ENCODE measurements at regions not wholly inside any gene's neighbourhood (a gene's known extent, or its start where the extent isn't known, plus 50 kb on each side); places are given as distances from the start of the nearest gene placed in this dataset.
"Not testable (repeated sequence)": the region's sequence is repeated elsewhere in the genome, so short reads cannot be mapped to it uniquely, and the experiment has no call there.

DNA sequence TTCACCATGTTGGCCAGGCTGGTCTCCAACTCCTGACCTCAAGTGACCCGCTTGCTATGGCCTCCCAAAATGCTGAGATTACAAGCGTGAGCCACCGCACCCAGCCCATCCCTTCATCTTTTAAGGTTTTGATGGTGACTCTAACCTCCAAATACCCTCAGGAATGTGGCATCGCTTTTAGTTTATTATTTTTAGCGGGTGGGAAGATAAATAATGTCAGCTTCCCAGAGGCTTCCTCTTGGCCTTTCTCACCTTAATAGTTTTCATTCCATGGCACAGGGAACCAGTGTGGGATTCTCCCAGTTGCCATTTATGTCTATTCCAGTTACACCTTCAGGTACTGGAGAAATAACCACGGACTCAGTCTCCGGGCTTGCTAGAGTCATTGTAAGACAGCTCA, 92.1 kb upstream of the LRRN2 start:
- intact Hi-C loops (cut with micrococcal nuclease) = no loop called here

DNA sequence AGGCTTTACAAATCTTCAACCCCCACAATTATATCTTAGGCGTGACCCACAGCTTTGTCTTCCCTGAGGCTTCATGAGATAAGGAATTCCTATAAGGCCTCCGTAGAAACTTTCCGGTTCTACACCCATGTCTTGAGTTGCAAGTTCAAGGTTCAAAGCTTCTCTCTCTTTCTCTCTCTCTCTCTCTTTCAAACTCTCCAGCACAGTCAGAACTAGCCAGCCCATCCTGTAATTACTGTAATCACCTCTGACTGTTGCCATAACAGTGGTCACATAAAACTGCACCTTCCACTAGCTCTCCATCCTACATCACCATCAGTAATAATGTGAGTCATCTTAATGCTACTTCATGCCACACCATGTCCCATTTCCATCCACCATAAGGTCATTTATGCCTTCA, 90.0 kb upstream of the NFASC start:
- intact Hi-C loops (cut with micrococcal nuclease) = no loop called here

DNA sequence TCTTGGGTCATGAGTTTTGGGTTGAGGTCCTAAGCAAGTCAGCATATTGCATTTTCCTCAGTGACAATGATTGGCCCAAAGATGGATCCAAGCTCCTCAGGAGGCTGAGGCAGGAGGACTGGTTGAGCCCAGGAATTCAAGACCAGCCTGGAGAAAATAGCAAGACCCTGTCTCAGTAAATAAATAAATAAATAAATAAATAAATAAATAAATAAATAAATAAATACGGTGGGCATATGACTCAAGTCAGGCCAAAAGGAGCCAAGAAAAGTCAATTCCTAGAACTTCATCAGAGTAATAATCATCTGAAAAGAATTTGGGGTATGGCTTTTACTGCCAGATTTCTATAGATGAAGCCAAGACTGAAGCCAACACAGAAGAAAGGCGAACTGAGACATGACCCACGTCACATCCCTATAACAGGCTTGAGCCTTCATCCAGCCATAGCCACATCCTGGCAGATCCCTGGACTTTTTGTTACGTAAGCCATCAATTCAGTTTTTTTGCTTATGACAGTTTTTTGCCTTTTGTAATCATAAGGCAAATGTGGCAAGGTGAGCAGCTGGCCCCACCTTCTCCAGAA, 88.5 kb upstream of the NFASC start:
- intact Hi-C loops (cut with micrococcal nuclease) = no loop called here

DNA sequence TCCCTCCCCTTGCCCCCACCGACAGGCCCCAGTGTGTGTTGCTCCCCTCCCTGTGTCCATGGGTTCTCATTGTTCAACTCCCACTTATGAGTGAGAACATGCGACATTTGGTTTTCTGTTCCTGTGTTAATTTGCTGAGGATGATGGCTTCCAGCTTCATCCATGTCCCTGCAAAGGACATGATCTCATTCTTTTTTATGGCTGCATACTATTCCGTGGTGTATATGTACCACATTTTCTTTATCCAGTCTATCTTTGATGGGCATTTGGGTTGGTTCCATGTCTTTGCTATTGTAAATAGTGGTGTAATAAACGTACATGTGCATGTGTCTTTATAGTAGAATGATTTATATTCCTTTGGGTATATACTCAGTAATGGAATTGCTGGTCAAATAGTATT, 85.6 kb upstream of the NFASC start:
- intact Hi-C loops (cut with micrococcal nuclease) = not testable (repeated sequence)

DNA sequence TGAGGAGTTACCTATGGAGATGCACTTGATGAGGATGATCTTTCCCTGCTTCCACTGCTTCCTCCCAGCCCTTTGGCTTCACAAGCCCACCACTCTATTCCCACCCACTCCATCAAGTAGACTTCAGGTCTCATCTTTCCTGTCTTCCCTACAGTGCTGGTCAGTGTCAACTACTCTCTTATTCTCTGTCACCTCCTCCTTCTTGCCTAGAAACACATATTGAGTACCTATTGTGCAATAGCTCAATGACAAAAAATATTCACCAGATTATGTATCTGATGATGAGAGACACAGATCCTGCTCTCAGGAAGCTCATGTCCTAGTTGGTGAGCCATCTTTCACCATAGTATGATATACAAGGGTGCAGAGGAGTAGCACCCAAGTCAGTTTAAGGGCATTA, 82.2 kb upstream of the NFASC start:
- intact Hi-C loops (cut with micrococcal nuclease) = no loop called here

DNA sequence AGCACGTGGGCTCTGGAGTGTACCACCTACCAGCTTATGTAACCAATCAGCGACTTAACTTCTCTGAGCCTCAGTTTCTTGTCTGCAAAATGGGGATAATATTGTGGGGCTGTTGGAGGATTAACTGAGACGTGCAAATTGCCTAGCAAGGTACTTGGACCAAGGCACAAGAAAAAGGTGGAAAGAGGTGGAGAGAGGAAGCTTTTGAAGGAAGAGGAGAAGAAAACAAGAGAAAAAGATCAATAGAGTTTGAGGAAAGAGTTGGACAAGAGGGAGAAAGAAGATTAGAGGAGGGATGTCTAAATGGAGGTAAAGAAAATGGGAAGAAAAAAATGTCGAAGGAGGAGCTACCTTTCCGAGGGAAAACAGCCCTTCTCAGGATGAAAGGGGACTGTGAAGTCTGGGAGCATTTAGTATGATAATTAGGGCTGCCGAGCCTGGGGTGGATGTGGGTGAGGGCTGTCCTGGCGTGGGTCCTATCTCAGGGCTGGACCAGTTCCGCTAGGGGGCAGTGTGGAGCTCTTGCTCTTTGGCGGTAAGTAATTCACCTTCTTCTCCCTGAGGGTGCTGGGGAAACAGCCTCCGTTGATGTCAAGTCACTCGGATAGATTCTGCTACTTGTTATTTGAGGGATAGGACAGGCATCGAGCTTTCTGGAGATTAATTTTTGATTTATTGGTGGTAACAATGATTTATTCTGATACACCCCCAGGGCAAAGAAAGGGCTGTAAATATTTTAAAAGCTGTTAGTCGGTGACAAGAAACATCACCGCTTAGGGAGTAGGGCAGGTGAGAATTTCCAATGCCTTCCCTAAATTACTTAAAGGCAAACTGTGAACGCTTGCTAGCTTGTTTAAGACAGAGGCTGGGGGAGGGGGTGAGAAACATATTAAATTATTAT, 79.0 kb upstream of the NFASC start:
- intact Hi-C loops (cut with micrococcal nuclease) = loop anchor here (1.0 kb wide), 1 partner anchor 16 kb away; no protein-coding TSS in a partner anchor

DNA sequence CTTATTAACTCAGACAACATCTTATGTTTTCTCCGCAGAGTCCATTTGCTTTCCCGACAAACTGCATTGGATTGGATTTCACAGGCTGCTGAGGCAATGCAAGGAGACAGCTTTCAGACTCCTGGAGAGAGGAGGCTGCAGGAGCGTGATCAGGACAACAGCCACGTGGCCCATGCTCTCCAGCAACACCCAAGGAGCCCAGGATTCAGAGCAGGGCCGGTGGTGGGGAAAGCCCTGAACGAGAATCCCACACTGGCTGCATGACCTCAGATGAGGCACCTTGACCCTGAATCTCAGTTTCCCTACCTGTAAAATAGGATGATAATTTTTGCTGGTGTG, 78.3 kb upstream of the NFASC start:
- intact Hi-C loops (cut with micrococcal nuclease) = no loop called here

DNA sequence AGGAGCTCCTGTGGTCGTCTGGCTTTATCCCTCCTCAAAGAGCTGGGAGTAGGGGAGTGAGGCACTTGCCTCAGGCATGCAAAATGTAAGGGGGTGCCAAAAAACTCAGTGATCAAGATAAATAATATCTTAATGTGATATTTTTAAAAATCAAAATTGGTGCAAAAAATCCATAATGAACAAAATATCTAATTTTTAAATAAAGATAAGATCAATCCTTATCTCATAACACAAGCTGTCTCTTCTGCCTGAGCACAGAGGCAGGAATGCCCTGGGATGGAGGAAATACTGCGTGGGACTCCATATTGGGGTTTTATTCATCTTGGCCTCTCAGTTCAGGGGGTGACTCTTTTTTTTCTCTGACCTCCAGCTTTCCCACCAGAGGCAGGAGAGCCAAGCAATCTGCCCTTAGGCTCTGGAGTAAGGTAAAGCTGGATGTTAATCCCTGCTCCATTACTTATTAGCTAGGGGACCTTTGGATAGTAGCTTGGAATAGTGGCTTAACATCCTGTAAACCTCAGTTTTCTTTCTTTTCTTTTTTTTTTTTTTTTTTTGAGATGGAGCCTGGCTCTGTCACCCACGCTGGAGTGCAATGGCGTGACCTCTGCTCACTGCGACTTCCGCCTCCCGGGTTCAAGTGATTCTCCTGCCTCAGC, 77.3 kb upstream of the NFASC start:
- intact Hi-C loops (cut with micrococcal nuclease) = no loop called here

DNA sequence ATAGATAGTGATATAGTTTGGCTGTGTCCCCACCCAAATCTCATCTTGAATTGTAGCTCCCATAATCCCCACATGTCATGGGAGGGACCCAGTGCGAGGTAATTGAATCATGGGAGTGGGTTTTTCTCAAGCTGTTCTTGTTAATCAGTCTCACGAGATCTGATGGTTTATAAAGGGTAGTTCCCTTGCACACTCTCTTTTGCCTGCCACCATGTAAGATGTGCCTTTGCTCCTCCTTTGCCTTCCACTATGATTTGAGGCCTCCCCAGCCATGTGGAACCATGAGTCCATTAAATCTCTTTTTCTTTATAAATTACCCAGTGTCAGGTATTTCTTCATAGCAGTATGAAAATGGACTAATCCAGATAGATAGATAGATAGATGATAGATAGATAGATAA, 73.8 kb upstream of the NFASC start:
- intact Hi-C loops (cut with micrococcal nuclease) = not testable (repeated sequence)

DNA sequence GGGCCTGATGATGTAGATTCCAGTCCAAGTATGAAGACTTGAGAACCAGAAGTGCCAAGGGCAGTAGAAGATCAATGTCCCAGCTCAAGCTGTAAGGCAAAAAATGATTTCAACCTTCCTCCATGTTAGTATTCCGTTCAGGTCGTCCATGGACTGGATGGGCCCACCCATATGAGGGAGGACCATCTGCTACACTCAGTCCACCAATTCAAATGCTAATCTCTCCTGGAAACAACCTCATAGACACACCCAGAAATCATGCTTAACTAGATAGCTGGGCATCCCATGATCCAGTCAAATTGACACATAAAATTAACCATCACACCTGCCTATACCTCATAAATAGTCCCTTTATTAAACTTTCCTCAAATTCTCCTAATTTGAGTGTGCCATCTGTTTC, 73.3 kb upstream of the NFASC start:
- intact Hi-C loops (cut with micrococcal nuclease) = no loop called here

DNA sequence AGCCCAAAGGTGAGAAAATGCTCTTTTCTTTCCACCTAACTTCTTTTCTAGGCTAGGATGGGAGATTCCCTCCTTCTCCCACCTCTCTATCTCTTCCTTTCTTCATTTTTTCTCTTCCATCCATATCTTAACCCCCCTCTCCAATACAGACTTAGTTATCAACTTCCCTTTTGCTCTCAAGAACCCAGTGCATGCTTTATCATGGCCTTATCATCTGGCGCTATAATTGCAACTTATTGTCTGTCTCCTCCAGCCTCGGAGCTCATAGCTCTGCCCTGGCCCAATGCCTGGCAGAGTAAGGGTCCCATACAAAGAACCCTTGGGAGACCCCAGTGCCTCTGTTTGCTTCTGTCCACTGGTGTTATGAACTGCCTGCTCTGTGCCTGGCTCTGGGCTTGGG, 71.0 kb upstream of the NFASC start:
- intact Hi-C loops (cut with micrococcal nuclease) = loop anchor here (10.0 kb wide), 1 partner anchor 635 kb away; the partner anchor contains the start of gene REN

DNA sequence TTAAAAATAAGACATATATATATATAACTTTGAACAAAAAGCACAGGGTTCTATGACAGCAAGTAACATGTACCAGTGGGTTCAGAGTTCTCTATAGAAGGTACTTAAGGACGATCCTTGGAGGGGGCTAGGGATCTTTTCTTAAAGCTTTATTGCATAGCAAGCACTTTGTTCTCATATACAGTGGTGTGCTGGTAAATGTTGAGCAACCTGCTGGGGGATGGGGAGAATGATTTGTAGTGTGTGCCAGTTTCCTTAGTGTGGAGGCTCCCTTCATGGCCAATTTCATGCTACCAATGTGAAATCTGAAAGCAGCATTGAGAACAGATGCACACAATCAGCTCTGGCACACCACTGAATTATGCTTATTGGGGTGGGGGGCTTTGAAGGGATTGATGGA, 69.5 kb upstream of the NFASC start:
- intact Hi-C loops (cut with micrococcal nuclease) = loop anchor here (10.0 kb wide), 1 partner anchor 636 kb away; the partner anchor contains the start of gene REN

DNA sequence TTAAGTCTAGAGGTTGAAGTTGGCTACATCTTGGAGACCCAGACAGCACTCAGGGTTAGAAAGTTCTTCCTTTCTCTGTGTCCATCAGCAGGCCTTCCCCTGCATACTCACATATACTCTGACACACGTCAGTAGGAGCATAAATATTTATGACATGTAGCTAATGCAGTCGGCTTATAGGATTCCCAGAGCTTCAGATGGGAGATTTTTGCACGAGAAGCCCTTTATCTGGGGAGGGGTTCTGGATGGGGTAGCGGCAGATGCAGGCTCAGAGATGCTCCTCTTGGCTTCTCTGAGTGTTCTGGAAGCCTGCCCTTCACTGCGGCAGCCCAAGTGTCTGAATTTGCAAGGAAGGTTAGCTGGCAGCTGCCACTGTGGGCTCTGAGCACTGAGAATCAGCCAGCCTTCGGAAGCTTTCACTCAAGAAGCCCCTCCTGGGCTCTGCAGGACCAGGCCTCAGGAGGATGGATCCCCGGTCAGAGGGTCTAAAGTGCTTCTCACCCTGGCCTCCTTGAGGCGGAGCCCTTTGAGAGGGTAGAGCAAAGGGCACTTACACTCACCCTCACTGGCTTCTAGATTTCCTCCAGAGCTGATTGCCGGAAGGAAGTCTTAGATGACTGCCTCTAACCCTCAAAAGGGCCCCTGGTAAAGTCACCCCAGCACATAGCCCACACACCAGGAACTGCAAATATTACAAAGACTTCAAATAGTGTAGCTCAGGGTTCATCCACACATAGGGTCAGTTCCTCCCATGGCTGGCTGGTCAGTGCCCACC, 68.1 kb upstream of the NFASC start:
- intact Hi-C loops (cut with micrococcal nuclease) = loop anchor here (10.0 kb wide), 1 partner anchor 638 kb away; the partner anchor contains the start of gene REN

DNA sequence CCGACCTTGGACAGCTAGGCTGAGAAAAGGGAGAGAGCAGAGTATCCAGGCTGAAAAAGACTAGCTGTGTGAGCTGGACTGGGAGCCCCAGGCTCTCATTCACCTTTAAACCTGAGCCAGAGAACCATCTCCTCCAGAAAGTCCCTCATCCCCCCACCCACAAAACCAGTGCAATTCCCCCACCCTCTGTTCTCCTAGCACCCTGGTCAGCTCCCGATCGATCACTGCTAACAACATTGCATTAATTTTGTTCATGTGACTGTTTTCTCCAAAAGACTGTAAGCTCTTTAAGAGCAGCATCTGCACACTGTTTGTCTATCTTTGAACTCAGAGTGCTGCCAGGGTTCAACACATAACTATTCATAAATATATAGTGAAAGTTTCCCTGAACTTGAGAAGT, 67.1 kb upstream of the NFASC start:
- intact Hi-C loops (cut with micrococcal nuclease) = loop anchor here (10.0 kb wide), 1 partner anchor 639 kb away; the partner anchor contains the start of gene REN

DNA sequence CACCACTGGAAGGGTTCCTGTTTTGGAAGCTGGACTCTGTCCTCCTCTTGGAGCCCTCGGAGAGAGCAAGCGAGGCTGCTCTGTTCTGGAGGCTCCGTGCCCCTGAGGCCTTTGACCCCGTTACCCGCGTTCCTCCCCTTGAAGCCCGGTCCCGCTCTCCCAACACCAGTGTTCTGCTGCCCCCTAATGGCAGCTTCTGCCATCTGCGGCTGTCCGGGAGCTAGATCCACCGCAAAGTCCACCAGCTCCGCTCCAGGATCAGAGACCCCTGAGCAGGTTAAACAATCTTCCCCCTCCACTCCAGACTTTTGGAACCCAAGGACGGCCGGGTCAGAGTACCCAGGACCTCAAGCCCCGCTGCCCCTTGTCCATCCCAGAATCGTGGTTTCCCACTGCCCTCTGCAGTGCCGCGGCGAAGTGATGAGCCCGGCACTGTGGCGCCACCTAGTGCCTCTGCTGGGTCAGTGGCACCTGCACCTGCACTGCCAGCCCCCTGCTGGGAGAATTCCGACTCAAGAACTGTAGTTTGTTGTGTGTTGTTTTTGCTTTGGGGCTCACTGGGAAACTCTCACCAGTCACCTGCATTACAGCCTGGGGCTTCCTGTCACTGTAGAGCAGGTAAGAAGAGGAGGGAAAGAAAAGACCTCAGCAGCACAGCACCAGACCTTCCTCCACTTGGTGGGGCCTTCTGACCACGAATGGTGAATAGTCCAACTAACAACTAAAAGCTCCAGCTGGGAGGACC, 63.5 kb upstream of the NFASC start:
- intact Hi-C loops (cut with micrococcal nuclease) = loop anchor here (1.0 to 10.0 kb wide), 9 partner anchors 16 to 946 kb away; partner anchors contain the start of genes REN and SNRPE

DNA sequence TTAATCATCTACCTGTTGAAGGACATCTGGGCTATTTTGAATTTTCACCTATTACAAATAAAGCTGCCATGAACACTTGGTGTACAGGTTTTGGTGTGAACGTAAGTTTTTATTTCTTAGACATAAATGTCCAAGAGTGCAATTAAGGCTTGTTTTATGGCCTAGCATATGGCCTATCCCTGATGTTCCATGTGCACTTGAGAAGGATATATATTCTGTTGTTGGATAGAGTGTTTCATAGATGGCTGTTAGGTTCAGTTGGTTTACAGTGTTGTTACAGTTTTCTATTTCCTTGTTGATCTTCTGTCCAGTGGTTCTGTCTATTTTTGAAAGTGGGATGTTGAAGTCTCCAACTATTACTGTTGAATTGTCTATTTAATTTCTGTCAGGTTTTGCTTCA, 61.2 kb upstream of the NFASC start:
- intact Hi-C loops (cut with micrococcal nuclease) = loop anchor here (10.0 kb wide), 1 partner anchor 645 kb away; the partner anchor contains the start of gene REN

DNA sequence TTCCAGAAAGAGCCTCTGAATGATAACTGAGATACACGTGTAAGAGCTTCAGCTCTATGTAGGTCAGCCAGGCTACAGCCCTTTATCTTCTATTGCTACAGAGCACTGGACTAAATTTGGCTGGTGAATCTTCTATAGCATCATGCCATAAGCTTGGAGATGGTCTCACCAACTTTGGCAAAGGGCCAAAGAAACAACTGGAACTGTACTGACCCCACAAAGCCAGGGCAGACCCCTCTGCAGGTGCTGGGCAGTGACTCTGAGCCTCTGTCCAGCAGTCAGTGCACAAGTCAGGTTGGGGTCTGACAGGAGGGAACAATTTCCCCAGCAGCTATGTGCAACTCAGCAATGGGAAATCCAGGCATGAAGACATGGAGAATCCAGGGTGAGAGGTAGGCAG, 57.8 kb upstream of the NFASC start:
- intact Hi-C loops (cut with micrococcal nuclease) = no loop called here

DNA sequence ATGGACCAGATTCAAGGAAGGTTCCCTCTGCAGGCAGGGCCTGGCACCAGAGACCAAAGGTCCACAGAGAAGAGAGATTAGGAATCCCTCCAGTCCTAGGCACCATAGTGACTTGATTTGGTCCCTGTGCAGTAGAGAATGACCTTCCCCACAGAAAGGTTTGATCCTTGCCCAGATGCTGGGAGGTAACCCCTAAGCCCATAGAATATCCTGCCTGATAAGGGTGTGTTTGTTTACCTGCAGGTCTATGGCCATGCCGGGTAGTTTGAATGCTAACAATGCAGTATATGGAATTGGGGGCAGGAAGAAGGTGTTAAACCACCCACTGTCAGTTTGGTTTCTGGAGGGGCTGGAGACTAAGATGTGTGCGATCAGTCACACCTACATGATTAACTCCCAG, 57.1 kb upstream of the NFASC start:
- intact Hi-C loops (cut with micrococcal nuclease) = no loop called here

DNA sequence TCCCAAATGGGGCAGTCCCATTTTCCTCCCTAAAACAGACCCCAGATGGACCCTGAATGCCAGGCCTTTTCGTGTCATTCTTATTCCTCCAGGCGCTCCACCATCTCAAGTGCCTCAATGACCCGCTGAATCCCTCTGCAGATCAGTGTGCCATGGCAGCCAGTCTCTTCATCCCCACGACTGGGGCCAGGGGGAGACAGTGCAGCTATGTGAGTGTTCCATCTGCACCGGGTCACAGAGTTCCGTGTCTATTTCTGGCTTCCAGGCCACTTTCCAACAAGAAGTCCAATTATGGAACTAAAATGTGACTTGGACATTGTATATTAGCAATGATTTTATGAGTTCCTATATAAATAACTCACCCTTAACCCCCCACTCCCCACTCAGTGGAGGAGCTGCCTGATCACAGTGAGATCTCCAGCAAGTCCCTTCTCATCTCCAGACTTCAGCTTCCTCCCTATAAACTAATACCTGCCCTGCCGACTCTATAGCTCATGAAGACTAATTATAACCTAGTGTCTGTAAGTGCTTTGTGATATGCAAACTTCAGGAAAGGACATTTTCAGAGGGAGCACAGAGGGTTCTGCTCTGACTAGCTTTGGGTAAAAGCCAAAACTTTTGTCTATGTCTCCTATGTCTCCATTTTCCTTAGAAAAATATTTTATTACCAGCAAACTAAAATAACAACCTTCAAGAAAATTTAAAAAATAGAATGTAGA, 56.3 kb upstream of the NFASC start:
- intact Hi-C loops (cut with micrococcal nuclease) = no loop called here

DNA sequence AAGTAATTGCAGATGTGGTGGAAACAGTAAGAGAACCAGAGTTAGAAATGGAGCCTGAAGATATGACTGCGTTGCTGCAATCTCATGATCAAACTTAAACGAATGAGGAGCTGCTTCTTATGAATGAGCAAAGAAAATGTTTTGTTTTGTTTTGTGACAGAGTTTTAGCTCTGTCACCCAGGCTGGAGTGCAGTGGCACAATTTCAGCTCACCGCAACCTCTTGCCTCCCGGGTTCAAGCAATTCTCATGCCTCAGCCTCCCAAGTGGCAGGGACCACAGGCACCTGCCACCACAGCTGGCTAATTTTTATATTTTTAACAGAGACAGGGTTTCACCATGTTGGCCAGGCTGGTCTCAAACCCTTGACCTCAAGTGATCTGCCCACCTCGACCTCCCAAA, 53.3 kb upstream of the NFASC start:
- intact Hi-C loops (cut with micrococcal nuclease) = no loop called here

All from T-helper 1 cell treated with Interleukin-12 subunit alpha and Interleukin-12 subunit beta and Interleukin-4 antibody, amounts not matched to agents 30 ng/mL and 1 ng/mL, for 36 hours (primary cell).